PC-9 (cell line): ENCODE measurements at regions not wholly inside any gene's neighbourhood (a gene's known extent, or its start where the extent isn't known, plus 50 kb on each side); places are given as distances from the start of the nearest gene placed in this dataset.

Experiments
- BruUV-seq: library from RNA; stranded (reverse); fragments of 400-500 nt; replicated peaks from 2 replicates; lab custom pipeline; 2021; lab: Mats Ljungman, UMichigan
- CTCF ChIA-PET: fragments of 300-600 bp; sonication (Branson Sonifier 250); formaldehyde crosslinking; loops from one replicate; lab custom pipeline; 2022; ENCODE audit warnings: antibody characterized with exemption; lab: Charles Lee
- POLR2A ChIA-PET: fragments of 300-600 bp; sonication (Branson Sonifier 250); formaldehyde crosslinking; loops from one replicate; lab custom pipeline; 2022; ENCODE audit warnings: antibody characterized with exemption; ENCODE audit not compliant: unreplicated experiment; lab: Charles Lee
- DNase-seq, 2 experiments: peaks; one replicate each; pipeline versions ENCODE4 v3.0.0 to v3.0.0-alpha.2; 2015 to 2022; ENCODE audit warnings: mixed read lengths in 1 of 2
- H2AFZ ChIP-seq: fragments of 200-600 bp; sonication (generic); 2 replicates; pipeline ENCODE4 v1.8.1; 2017; ENCODE audit warnings: antibody characterized with exemption
- H3F3A ChIP-seq: fragments of 200-600 bp; sonication (generic); 2 replicates; pipeline ENCODE4 v1.8.1; 2017; ENCODE audit warnings: antibody characterized with exemption, mild to moderate bottlenecking, low read depth; ENCODE audit not compliant: insufficient read depth
- H3K27ac ChIP-seq: fragments of 200-600 bp; sonication (generic); 2 replicates; pipeline ENCODE4 v1.6.1; 2016; ENCODE audit warnings: mixed run types
- H3K27me3 ChIP-seq: fragments of 200-600 bp; sonication (generic); 2 replicates; pipeline ENCODE4 v1.6.1; 2016; ENCODE audit warnings: low read depth, mixed run types; ENCODE audit not compliant: insufficient read depth
- H3K36me3 ChIP-seq: fragments of 200-600 bp; sonication (generic); 2 replicates; pipeline ENCODE4 v1.6.1; 2016; ENCODE audit warnings: low read depth, mixed run types
- H3K4me1 ChIP-seq: fragments of 200-600 bp; sonication (generic); replicated peaks from 2 replicates; pipeline ENCODE4 v1.6.1; 2016; ENCODE audit warnings: mixed run types; ENCODE audit not compliant: insufficient read depth
- H3K4me2 ChIP-seq: fragments of 200-600 bp; sonication (generic); 2 replicates; pipeline ENCODE4 v1.6.1; 2017; ENCODE audit warnings: mixed run types
- H3K4me3 ChIP-seq: fragments of 200-600 bp; sonication (generic); 2 replicates; pipeline ENCODE4 v1.6.1; 2016; ENCODE audit warnings: mixed run types
- H3K79me2 ChIP-seq: fragments of 200-600 bp; sonication (generic); 2 replicates; pipeline ENCODE4 v1.6.1; 2017; ENCODE audit warnings: low read depth, mixed run types
- H3K9me2 ChIP-seq: fragments of 200-600 bp; sonication (generic); 2 replicates; pipeline ENCODE4 v1.8.1; 2017; ENCODE audit warnings: mild to moderate bottlenecking; ENCODE audit not compliant: insufficient read depth
- H3K9me3 ChIP-seq: fragments of 200-600 bp; sonication (generic); 2 replicates; pipeline ENCODE4 v1.8.1; 2016; ENCODE audit warnings: low read depth; ENCODE audit not compliant: insufficient read depth
- H4K20me1 ChIP-seq: fragments of 200-600 bp; sonication (generic); 2 replicates; pipeline ENCODE4 v1.8.1; 2017; ENCODE audit not compliant: insufficient read depth
- CTCF ChIP-seq: fragments of 200-600 bp; sonication (generic); conservative IDR thresholded peaks from 2 replicates; pipeline ENCODE4 v1.6.1; 2017; ENCODE audit warnings: mixed run types, antibody characterized with exemption, mild to moderate bottlenecking, moderate library complexity
- EZH2 ChIP-seq: fragments of 200-600 bp; sonication (generic); IDR thresholded peaks from 2 replicates; pipeline ENCODE4 v1.8.0; 2017; ENCODE audit warnings: antibody characterized with exemption, low read depth
- intact Hi-C: fragments of 100-400 bp; cut with micrococcal nuclease; formaldehyde crosslinking; loops from one replicate; pipeline ENCODE4 v1.10.0; 2022; ENCODE audit not compliant: unreplicated experiment

GRCh38 chr13:100823448-100823847 is 148.9 kb upstream of the TMTC4 start:
- ChIA-PET CTCF (no interaction called here), POLR2A (no interaction called here)
- Histone ChIP-seq H2AFZ (no peak overlapping the region), H4K20me1 (no peaks in the 10 kb centered on the region), H3K9me2 (no peaks in the 10 kb centered on the region), H3K27ac (no peak overlapping the region), H3F3A (no peaks in the 10 kb centered on the region; the same call in 1 of the 2 replicates), H3K4me1 (no peaks in the 10 kb centered on the region), H3K79me2 (no peaks in the 10 kb centered on the region), H3K4me3 (no peak overlapping the region), H3K36me3 (no peaks in the 10 kb centered on the region), H3K4me2 (no peak overlapping the region), H3K27me3 (peaks cover 75% of the 10 kb centered on the region), H3K9me3 (no peaks in the 10 kb centered on the region)
- no TSS peak for BruUV-seq
- intact Hi-C loops: no loop called here
- DNase-seq: no peak
- no peak for TF ChIP-seq EZH2
- TF ChIP-seq CTCF: no peak

- intact Hi-C loops: no loop called here
- no TSS peak for BruUV-seq
- no peak overlapping the region for H3K27ac ChIP-seq
- no peaks in the 10 kb centered on the region for H3K9me3 ChIP-seq
- TF ChIP-seq CTCF: no peak
- TF ChIP-seq EZH2: no peak
- H3K4me3 ChIP-seq: no peak overlapping the region
- POLR2A ChIA-PET: no interaction called here
- peaks cover 70% of the 10 kb centered on the region for H3K27me3 ChIP-seq
- DNase-seq: no peak
- no peaks in the 10 kb centered on the region; the same call in 1 of the 2 replicates for H3F3A ChIP-seq
- no peaks in the 10 kb centered on the region for H4K20me1 ChIP-seq
- H2AFZ ChIP-seq: no peak overlapping the region
- no peak overlapping the region for H3K4me2 ChIP-seq
- CTCF ChIA-PET: no interaction called here
- no peaks in the 10 kb centered on the region for H3K4me1 ChIP-seq
- H3K36me3 ChIP-seq: no peaks in the 10 kb centered on the region
- H3K79me2 ChIP-seq: no peaks in the 10 kb centered on the region
- H3K9me2 ChIP-seq: no peaks in the 10 kb centered on the region
Observed at GRCh38 chr13:100822871-100823443, 148.4 kb upstream of the TMTC4 start.

GRCh38 chr13:100818711-100819110 is 144.1 kb upstream of the TMTC4 start:
- Histone ChIP-seq H2AFZ (no peak overlapping the region), H3K27ac (no peak overlapping the region), H3K9me3 (no peaks in the 10 kb centered on the region), H3K4me2 (no peak overlapping the region), H3K4me3 (no peak overlapping the region), H3K4me1 (no peaks in the 10 kb centered on the region), H3K9me2 (no peaks in the 10 kb centered on the region), H3K27me3 (peaks cover 36% of the 10 kb centered on the region), H3K36me3 (no peaks in the 10 kb centered on the region), H3F3A (no peaks in the 10 kb centered on the region), H4K20me1 (no peaks in the 10 kb centered on the region), H3K79me2 (no peaks in the 10 kb centered on the region)
- BruUV-seq: no TSS peak
- DNase-seq: no peak
- ChIA-PET CTCF (no interaction called here), POLR2A (no interaction called here)
- intact Hi-C loops: no loop called here
- TF ChIP-seq CTCF (no peak), EZH2 (no peak)
